SK-N-MC (cell line): ENCODE measurements at regions not wholly inside any gene's neighbourhood (a gene's known extent, or its start where the extent isn't known, plus 50 kb on each side); places are given as distances from the start of the nearest gene placed in this dataset.

Source experiments
- EZH2 ChIP-seq: fragments of 200-600 bp; sonication (generic); IDR thresholded peaks from one replicate; pipeline ENCODE4 v1.6.1; 2017; ENCODE audit warnings: antibody characterized with exemption
- FOXP2 ChIP-seq: optimal IDR thresholded peaks from 2 replicates; pipeline ENCODE3; 2011; ENCODE audit warnings: mild to moderate bottlenecking, moderate library complexity; ENCODE audit not compliant: insufficient read depth; ENCODE audit errors: extremely low read length, control extremely low read depth
- POLR2AphosphoS5 ChIP-seq: IDR thresholded peaks from 2 replicates; pipeline ENCODE4 v1.6.1; 2012; ENCODE audit warnings: mild to moderate bottlenecking, low read depth, low read length, borderline replicate concordance

DNA sequence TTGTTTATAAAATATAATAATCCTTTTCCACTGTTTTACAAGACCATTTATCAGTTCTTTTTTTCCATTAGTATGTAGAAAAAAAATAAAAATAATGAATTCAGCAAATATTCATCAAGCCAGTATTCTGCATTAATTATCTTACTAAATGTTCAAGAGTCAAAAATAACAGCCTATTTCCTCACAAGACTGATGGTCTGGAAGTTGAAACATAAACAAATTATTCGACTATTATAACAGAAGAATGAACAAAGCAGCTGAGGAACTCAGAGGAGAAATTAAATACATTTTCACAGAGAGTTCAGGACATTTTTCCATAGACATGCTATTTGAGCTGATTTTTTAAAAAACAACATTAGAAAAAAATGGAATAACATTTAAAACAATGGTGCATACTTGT lies 2594.8 kb downstream of the ARAP2 start:
- TF ChIP-seq EZH2 (no peak), POLR2AphosphoS5 (no peak), FOXP2 (no peak)
